NB4 (cell line): ENCODE measurements at regions not wholly inside any gene's neighbourhood (a gene's known extent, or its start where the extent isn't known, plus 50 kb on each side); places are given as distances from the start of the nearest gene placed in this dataset.

Source experiments
- CTCF ChIP-seq: IDR thresholded peaks from one replicate; pipeline ENCODE4 v1.5.1; 2012; ENCODE audit warnings: low read depth, low read length
- MAX ChIP-seq: IDR thresholded peaks from 2 replicates; pipeline ENCODE4 v1.6.1; 2011; ENCODE audit warnings: low read depth, low read length
- MYC ChIP-seq: IDR thresholded peaks from 2 replicates; pipeline ENCODE4 v1.6.1; 2011; ENCODE audit warnings: low read depth, low read length
- POLR2A ChIP-seq: IDR thresholded peaks from 2 replicates; pipeline ENCODE4 v1.6.1; 2011; ENCODE audit warnings: mild to moderate bottlenecking; ENCODE audit not compliant: insufficient read length; ENCODE audit errors: extremely low read depth

GRCh38 chr10:29392376-29393021 is 103.6 kb downstream of the LYZL1 start:
- TF ChIP-seq POLR2A = no peak
- TF ChIP-seq CTCF = peak; percentile 67
- TF ChIP-seq MYC = no peak
- no peak for TF ChIP-seq MAX
